ENCODE measurements at regions not wholly inside any gene's neighbourhood (a gene's known extent, or its start where the extent isn't known, plus 50 kb on each side); places are given as distances from the start of the nearest gene placed in this dataset.

DNA sequence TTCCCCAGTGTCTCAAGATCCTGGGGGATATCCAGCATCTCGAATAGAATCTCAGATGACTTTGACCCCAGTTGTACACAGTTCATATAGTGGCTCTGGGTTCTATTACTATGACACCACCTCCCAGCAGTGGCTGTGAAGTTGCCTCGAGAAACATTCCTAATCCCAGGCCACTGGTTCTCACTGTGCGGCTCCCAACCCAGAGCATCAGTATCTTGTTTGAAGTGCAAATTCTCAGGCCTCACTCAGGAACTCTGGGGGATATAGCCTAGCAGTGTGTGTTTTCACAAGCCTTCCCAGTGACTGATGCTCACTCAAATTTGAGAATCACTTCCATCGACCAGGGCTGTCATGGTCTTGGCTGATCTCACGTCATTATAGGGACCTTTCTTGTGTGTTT is 69.3 kb upstream of the IGF1 start:
- no peaks in the 10 kb centered on the region for H3K9me3 ChIP-seq
- H3K27ac ChIP-seq: no peak overlapping the region
- H3K9ac ChIP-seq: no peak overlapping the region
- TF ChIP-seq Cebpa-rat (IDR thresholded peaks at IDR 0.05): no peak
- H4K20me1 ChIP-seq: no peaks in the 10 kb centered on the region
- no peaks in the 10 kb centered on the region for H3K36me3 ChIP-seq
- no peak overlapping the region for H3K4me2 ChIP-seq
- no peaks in the 10 kb centered on the region for H3K4me1 ChIP-seq
- no peaks in the 10 kb centered on the region for H3K27me3 ChIP-seq
- no peak overlapping the region for H3K4me3 ChIP-seq

DNA sequence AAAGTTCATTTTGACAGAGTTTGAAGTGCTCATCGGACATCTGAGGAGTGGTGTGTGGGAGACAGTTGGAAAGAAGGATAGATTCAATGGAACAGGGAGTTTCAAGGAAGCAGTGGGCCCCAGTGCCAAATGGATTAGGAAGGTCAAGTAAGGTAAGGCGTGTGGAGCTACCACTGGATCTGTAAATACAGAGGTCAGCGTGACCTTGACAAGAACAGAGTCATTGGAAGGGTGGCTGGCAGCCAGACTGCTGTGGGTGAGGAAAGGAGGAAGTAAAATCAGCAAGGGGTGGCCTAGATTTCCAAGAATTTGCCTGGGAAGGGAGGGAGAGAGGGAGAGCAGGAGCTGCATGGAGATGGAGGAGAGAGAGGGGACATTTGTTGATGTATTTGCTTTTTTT is 68.2 kb upstream of the IGF1 start:
- Histone ChIP-seq H3K9me3 (no peaks in the 10 kb centered on the region), H3K27ac (no peak overlapping the region), H3K36me3 (no peaks in the 10 kb centered on the region), H3K4me1 (no peaks in the 10 kb centered on the region), H3K9ac (no peak overlapping the region), H3K4me3 (no peak overlapping the region), H3K27me3 (no peaks in the 10 kb centered on the region), H4K20me1 (no peaks in the 10 kb centered on the region), H3K4me2 (no peak overlapping the region)
- no peak for TF ChIP-seq Cebpa-rat (IDR thresholded peaks at IDR 0.05)

DNA sequence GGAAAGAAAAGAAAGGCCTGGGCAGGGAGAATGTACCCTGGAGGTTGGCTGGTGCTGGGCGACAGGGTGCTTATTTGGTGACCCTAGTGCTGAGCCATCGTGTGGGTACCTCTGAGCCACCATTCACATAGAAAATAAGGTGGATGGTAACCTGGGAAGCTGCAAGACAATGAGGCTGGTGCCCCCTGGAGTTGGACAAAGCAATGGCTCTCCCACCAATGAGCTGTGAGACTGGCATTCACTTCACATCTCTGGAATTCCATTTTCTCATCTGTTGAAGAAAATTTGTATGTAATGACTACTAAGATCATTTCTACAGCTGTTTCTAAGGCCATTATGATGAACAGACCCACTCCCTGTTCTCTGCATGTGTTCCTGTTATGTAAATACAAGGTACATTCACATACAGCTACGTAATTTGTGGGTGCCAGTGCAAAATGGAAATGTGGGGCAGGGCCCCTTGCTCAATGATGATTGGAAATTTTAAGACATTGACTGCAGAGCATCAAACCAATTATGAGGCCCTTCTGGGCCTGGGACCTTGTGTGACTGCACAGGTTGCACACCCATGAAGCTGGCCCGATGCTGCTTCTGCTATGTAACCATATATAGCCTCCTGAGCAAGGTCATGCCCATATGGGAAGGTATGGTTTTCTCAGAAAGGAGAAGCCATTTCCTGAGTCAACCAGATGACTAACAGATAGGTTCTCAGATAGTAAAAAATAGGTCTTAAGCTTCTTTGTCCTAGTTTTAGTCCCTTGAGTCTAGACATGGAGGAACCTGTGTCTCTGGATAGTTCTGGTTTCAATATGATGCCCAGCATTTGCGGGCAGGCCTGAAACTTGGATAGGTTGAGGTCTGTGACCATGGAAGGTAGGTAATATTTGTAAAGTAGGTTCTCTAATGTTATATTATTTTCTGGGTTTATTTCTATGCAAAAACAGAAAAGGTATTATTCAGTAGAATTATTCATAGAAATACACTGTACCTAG is 63.4 kb upstream of the IGF1 start:
- no peak overlapping the region for H3K4me2 ChIP-seq
- H3K4me1 ChIP-seq: no peaks in the 10 kb centered on the region
- H3K9me3 ChIP-seq: no peaks in the 10 kb centered on the region
- H3K9ac ChIP-seq: no peak overlapping the region
- no peaks in the 10 kb centered on the region for H3K27me3 ChIP-seq
- no peak overlapping the region for H3K27ac ChIP-seq
- H4K20me1 ChIP-seq: no peaks in the 10 kb centered on the region
- H3K36me3 ChIP-seq: no peaks in the 10 kb centered on the region
- no peak for TF ChIP-seq Cebpa-rat (IDR thresholded peaks at IDR 0.05)
- H3K4me3 ChIP-seq: no peak overlapping the region

DNA sequence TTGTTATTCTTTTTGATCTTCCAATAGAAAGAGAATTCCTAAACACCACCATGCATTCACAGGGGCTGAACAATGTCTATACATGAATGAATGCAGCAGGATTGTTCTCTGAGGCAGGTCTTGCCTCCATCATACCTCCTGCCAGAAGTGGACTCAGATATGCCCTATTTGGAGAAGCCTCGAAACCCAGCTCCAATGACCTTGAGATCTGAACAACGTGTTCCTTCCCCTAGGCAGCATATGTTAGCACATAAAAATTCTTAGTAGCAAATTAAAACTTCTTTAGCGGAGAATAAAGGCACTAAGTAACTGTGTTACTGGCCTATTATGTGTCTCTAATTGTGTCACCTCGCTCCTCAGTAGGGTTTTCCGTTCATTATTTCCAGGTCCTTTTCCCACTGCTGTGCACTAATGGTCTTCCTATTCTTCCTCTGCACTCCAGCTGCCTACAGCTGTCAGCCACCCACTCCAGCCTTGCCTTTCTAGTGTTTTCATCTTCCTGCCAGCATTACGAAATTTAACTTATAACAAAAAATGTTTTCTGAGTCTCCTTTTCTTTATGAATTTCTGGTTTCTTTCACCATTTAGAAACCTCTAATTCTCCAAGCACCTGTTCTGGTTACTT is 62.6 kb upstream of the IGF1 start:
- H3K27ac ChIP-seq: no peak overlapping the region
- no peak for TF ChIP-seq Cebpa-rat (IDR thresholded peaks at IDR 0.05)
- no peak overlapping the region for H3K4me2 ChIP-seq
- H3K4me1 ChIP-seq: no peaks in the 10 kb centered on the region
- no peaks in the 10 kb centered on the region for H3K27me3 ChIP-seq
- H3K9ac ChIP-seq: no peak overlapping the region
- H3K4me3 ChIP-seq: no peak overlapping the region
- no peaks in the 10 kb centered on the region for H3K36me3 ChIP-seq
- no peaks in the 10 kb centered on the region for H3K9me3 ChIP-seq
- H4K20me1 ChIP-seq: no peaks in the 10 kb centered on the region

DNA sequence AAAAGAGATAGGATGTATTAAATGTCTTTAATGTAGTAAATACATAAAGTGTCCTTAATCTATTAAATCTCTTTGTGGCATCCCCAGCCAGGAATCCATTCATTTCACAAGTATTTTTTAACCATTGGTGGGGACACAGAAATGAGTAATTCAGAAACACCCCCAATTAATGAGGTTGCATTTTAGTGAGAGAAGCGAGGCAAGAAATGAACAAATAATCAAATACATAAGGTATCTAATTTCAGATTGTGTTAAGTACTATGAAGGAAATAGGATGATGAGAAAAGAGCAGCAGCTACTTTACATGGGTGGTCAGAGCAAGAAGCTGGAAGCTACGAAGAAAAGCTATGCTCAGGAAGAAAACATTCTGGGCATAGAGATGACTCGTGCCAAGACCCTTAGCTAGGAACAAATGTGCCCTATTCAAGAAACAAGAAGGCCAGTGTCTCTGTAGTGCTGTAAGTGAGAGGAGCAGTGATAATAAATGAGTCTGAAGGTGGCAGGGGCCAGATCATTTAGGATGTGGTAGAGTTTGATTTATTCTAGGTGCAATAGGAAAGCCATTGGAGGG is 60.5 kb upstream of the IGF1 start:
- Histone ChIP-seq H3K9me3 (no peaks in the 10 kb centered on the region), H3K4me1 (no peaks in the 10 kb centered on the region), H3K4me3 (no peak overlapping the region), H3K36me3 (no peaks in the 10 kb centered on the region), H3K27me3 (no peaks in the 10 kb centered on the region), H3K9ac (no peak overlapping the region), H4K20me1 (no peaks in the 10 kb centered on the region), H3K4me2 (no peak overlapping the region), H3K27ac (no peak overlapping the region)
- TF ChIP-seq Cebpa-rat (IDR thresholded peaks at IDR 0.05): no peak

DNA sequence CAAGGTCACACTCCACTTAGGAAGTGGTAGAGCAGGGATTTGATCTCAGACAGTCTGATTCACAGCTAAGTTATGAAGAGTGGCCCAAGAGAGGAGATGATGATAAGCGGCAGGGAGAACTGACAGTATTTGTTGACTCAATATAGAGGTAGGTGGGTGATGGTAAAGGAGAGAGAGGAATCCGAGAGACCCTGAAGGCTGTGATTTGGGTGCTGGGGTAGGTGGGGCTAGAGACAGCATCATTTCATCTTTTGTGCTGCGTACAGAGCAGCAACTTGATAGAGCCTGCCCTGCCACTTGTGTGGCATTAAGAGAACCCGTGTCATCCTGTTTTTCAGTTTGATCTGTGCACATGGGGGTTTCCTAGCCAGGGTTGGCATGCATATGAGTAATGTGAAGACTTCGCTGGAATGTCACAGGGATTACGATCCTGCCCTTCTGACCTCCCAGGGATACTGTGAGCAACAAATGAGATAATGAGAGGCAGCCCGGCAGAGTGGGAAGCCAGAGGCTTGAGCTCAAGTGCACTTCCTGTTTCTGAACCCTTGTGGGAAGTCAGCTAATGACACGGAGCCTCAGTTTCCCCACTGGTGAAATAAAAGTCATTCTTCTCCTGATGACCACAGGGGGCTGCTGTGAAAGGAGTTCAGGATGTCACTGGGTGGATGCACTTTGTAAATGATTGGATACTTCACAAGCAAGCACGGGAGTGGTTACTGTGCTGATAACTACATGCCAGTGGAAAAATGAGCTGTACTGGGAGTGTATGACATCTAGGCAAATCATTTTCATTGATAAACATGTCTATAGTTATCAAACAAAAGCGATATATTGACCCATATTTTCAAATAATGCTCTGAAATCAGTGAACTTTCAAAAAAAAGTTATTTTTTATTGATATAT is 59.5 kb upstream of the IGF1 start:
- Histone ChIP-seq H3K27me3 (no peaks in the 10 kb centered on the region), H4K20me1 (no peaks in the 10 kb centered on the region), H3K27ac (no peak overlapping the region), H3K36me3 (no peaks in the 10 kb centered on the region), H3K4me1 (no peaks in the 10 kb centered on the region), H3K4me2 (no peak overlapping the region), H3K9ac (no peak overlapping the region), H3K4me3 (no peak overlapping the region), H3K9me3 (no peaks in the 10 kb centered on the region)
- no peak for TF ChIP-seq Cebpa-rat (IDR thresholded peaks at IDR 0.05)

DNA sequence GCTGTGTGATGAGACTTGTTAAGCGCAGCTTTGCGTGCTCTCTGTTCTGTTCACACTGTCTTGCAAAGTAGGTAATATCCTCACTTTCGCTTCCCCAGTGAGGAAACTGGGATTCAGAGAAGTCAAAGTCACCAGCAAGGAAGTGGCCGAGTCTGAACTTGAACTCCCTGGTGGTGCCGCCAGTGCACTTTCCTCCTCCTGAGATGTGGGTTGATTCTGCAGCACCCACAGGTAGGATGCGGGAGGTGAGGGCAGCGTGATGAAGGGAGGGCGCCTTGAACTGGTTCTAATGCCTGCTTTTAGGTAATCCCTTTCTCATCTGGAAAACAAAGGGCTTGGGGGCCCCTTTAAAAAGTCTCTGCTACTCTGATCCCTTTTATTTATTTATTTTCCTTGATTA is 54.9 kb upstream of the IGF1 start:
- TF ChIP-seq Cebpa-rat (IDR thresholded peaks at IDR 0.05): no peak
- Histone ChIP-seq H3K27ac (no peak overlapping the region), H3K27me3 (no peaks in the 10 kb centered on the region), H3K4me2 (no peak overlapping the region), H3K4me1 (no peaks in the 10 kb centered on the region), H4K20me1 (no peaks in the 10 kb centered on the region), H3K4me3 (no peak overlapping the region), H3K36me3 (no peaks in the 10 kb centered on the region), H3K9ac (no peak overlapping the region), H3K9me3 (no peaks in the 10 kb centered on the region)

DNA sequence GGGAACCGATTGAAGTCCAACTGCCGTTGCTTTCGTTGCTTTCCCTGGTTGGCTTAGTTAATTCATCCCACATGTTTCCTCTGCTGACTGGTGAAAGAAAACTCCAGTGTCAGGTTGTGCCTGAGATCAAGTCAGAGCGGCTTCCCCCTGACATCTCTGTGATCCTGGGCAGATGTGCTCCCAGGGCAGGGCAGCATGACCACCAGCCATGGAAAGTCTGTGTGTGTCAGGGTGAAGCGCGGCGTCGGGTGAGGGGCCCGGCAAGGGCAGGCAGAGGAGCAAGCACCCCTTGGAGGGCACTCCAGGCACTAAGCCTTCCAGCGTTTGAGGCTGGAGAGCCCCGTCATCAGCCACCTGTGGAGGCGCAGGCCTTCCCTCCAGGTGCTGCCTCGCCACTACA is 54.5 kb upstream of the IGF1 start:
- Histone ChIP-seq H3K4me2 (no peak overlapping the region), H3K4me1 (no peaks in the 10 kb centered on the region), H3K4me3 (no peak overlapping the region), H3K27me3 (no peaks in the 10 kb centered on the region), H3K27ac (no peak overlapping the region), H4K20me1 (no peaks in the 10 kb centered on the region), H3K9me3 (no peaks in the 10 kb centered on the region), H3K9ac (no peak overlapping the region), H3K36me3 (no peaks in the 10 kb centered on the region)
- no peak for TF ChIP-seq Cebpa-rat (IDR thresholded peaks at IDR 0.05)

DNA sequence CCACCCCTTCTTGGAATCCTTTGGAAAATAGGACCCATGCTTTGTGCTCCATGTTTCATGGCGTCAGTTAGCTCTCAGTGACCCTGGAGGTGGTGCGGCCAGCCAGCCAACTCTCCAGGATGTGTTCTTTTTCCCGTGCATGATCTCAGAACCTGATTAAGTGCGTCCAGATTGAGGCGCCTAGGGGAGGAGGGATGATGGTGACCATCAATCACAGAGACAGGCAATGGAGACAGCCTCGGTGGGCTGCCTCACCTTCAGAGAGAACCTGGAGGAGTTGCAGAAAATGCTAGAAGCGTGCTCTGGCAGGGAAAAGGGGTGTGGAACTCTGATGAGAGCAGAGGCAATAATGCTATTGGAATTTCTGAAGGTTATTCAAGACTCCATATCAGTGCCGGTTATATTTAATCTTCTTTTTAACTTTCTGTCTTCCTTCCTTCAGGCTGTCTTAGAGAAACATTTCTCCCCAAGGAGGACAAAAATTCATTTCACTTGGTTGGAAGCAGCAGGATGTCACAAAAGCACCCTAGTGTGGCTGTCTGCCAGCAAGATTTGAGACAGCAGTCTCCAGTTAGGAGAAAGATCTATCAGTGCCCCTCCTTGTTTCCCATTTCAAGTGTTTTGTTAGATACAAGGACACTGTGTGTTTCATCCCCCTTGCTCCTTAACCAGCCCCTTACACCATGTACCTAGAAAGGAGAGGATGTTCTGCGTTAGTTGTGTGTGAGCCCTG is 53.3 kb upstream of the IGF1 start:
- no peaks in the 10 kb centered on the region for H3K4me1 ChIP-seq
- no peaks in the 10 kb centered on the region for H4K20me1 ChIP-seq
- no peak overlapping the region for H3K4me3 ChIP-seq
- H3K9ac ChIP-seq: no peak overlapping the region
- H3K4me2 ChIP-seq: no peak overlapping the region
- no peaks in the 10 kb centered on the region for H3K36me3 ChIP-seq
- H3K9me3 ChIP-seq: no peaks in the 10 kb centered on the region
- no peak overlapping the region for H3K27ac ChIP-seq
- no peaks in the 10 kb centered on the region for H3K27me3 ChIP-seq
- no peak for TF ChIP-seq Cebpa-rat (IDR thresholded peaks at IDR 0.05)

Data from BLaER1 (cell line).